COLO668 (cell line): ENCODE measurements at regions not wholly inside any gene's neighbourhood (a gene's known extent, or its start where the extent isn't known, plus 50 kb on each side); places are given as distances from the start of the nearest gene placed in this dataset.
"Not testable (repeated sequence)": the region's sequence is repeated elsewhere in the genome, so short reads cannot be mapped to it uniquely, and the experiment has no call there.

ENCODE experiments used
- DNase-seq: peaks from one replicate; lab custom pipeline; 2025; ENCODE audit not compliant: unreplicated experiment; lab: John Stamatoyannopoulos, UW

GRCh38 chr10:81564143-81564542 is 310.9 kb upstream of the NRG3 start:
- DNase-seq = no peak

- no peak for DNase-seq
These were observed 305.5 kb upstream of the NRG3 start for GRCh38 chr10:81569488-81569887.

GRCh38 chr10:81570349-81570748 is 304.6 kb upstream of the NRG3 start:
- DNase-seq = no peak

- DNase-seq = no peak
These were observed 303.9 kb upstream of the NRG3 start for GRCh38 chr10:81570878-81571794.

GRCh38 chr10:81575036-81575435 is 300.0 kb upstream of the NRG3 start:
- no peak for DNase-seq

- no peak for DNase-seq
These were observed 298.7 kb upstream of the NRG3 start for GRCh38 chr10:81576336-81576735.

GRCh38 chr10:81594991-81595390 is 280.0 kb upstream of the NRG3 start:
- DNase-seq = no peak

GRCh38 chr10:81600185-81600584 is 274.8 kb upstream of the NRG3 start:
- no peak for DNase-seq

GRCh38 chr10:81603106-81603620 is 271.8 kb upstream of the NRG3 start:
- no peak for DNase-seq

GRCh38 chr10:81644485-81644884 is 230.5 kb upstream of the NRG3 start:
- DNase-seq = not testable (repeated sequence)

- DNase-seq = no peak
These were observed 219.0 kb upstream of the NRG3 start for GRCh38 chr10:81655986-81656385.

- DNase-seq = no peak
These were observed 212.2 kb upstream of the NRG3 start for GRCh38 chr10:81662837-81663236.

GRCh38 chr10:81664800-81665199 is 210.2 kb upstream of the NRG3 start:
- DNase-seq = not testable (repeated sequence)

- DNase-seq = no peak
These were observed 200.1 kb upstream of the NRG3 start for GRCh38 chr10:81674941-81675340.

GRCh38 chr10:81679291-81679690 is 195.7 kb upstream of the NRG3 start:
- no peak for DNase-seq

GRCh38 chr10:81680359-81680758 is 194.6 kb upstream of the NRG3 start:
- no peak for DNase-seq

- no peak for DNase-seq
These were observed 186.5 kb upstream of the NRG3 start for GRCh38 chr10:81688459-81688858.

- DNase-seq = no peak
These were observed 178.2 kb upstream of the NRG3 start for GRCh38 chr10:81696609-81697388.

- DNase-seq = no peak
These were observed 170.4 kb upstream of the NRG3 start for GRCh38 chr10:81704596-81704995.

- DNase-seq = no peak
These were observed 166.6 kb upstream of the NRG3 start for GRCh38 chr10:81708416-81708815.

GRCh38 chr10:81708929-81709328 is 166.1 kb upstream of the NRG3 start:
- DNase-seq = no peak

GRCh38 chr10:81722399-81722798 is 152.6 kb upstream of the NRG3 start:
- DNase-seq = no peak
